ENCODE measurements at regions not wholly inside any gene's neighbourhood (a gene's known extent, or its start where the extent isn't known, plus 50 kb on each side); places are given as distances from the start of the nearest gene placed in this dataset.

- H3K4me2 ChIP-seq (ENCODE audit: insufficient read depth, low read length), result no peak overlapping the region
- WGBS (ENCODE audit: insufficient coverage, low coverage, missing lambda C conversion rate), result 6% methylated on average over 5 of the region's 7 CpGs
- ChIA-PET POLR2A (no interaction called here), CTCF (ENCODE audit: low intra/inter-chr PET ratio) (no interaction called here)
- H2AFZ ChIP-seq (ENCODE audit: low read depth, low read length), result no peak overlapping the region
- ATAC-seq, result no peak
- H3K4me3 ChIP-seq, result no peak overlapping the region
- H3K79me2 ChIP-seq (ENCODE audit: control insufficient read depth, insufficient read depth, low read length), result no peaks in the 10 kb centered on the region
- no peak overlapping the region for H3K9ac ChIP-seq (ENCODE audit: insufficient read depth in 1 of 2, low read depth in 2 of 2, low read length in 2 of 2)
- H3K9me3 ChIP-seq (replicated peaks; ENCODE audit: control insufficient read depth, insufficient read depth, low read depth, low read length), result no peaks in the 10 kb centered on the region
- H3K9me1 ChIP-seq (ENCODE audit: control insufficient read depth, insufficient read depth, low read length), result no peaks in the 10 kb centered on the region
- in situ Hi-C loops (cut with MboI), result no loop called here
- TF ChIP-seq LARP7 (IDR thresholded peaks at IDR 0.05) (no peak), ZFPM2 (CRISPR knock-in tag; IDR thresholded peaks at IDR 0.05) (no peak), SMARCB1 (IDR thresholded peaks at IDR 0.05; ENCODE audit: insufficient read length, low read depth) (no peak), SLC30A9 (CRISPR knock-in tag; IDR thresholded peaks at IDR 0.05) (no peak), PCBP1 (IDR thresholded peaks at IDR 0.05; ENCODE audit: low read depth, low read length, poor library complexity, severe bottlenecking) (no peak)
- no peaks in the 10 kb centered on the region for H3K27me3 ChIP-seq (ENCODE audit: control insufficient read depth in 2 of 2, insufficient read depth in 2 of 2, low read length in 2 of 2)
- H4K20me1 ChIP-seq (replicated peaks; ENCODE audit: control insufficient read depth, insufficient read depth, low read length), result no peaks in the 10 kb centered on the region
- no peak for DNase-seq (ENCODE audit: extremely low read depth in 1 of 4, low spot score in 3 of 4)
- FAIRE-seq, result no peak
- H3K4me1 ChIP-seq (replicated peaks in 1 of 2; ENCODE audit: control insufficient read depth in 2 of 2, insufficient read depth in 2 of 2, low read length in 2 of 2), result no peaks in the 10 kb centered on the region
- intact Hi-C loops (cut with micrococcal nuclease), result no loop called here
- H3K27ac ChIP-seq (ENCODE audit: extremely low read depth, low read depth, low read length), result no peak overlapping the region
- no TSS peak for BruUV-seq (replicated peaks)
- no peaks in the 10 kb centered on the region for H3K36me3 ChIP-seq (ENCODE audit: control insufficient read depth, insufficient read depth, low read length)
These were observed 366.6 kb upstream of the MC4R start for GRCh38 chr18:60739212-60739611.

DNA sequence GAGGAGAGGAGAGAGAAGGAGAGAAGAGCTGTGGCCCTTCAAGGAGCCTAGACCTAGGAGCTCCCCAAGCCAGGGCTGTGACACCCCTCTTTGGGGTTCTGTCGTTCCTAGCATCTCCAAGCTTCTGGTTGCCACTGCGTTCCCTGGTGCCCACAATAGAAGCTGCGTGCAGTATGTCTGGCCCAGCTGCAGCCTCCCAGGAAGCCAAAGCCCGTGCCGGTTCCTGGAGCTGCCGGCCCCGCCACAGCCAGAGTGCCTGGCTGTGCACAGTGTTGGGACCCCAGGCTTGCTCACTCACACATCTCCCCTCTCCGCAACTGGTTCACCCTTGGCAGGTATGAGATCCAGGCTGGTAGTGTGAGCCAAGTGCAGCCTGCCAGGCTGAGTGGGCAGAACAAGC is 367.7 kb upstream of the MC4R start:
- ATAC-seq (no peak), DNase-seq (ENCODE audit: extremely low read depth in 1 of 4, low spot score in 3 of 4) (no peak), FAIRE-seq (no peak)
- WGBS (ENCODE audit: insufficient coverage, low coverage, missing lambda C conversion rate), result 0% methylated on average over 7 of the region's 8 CpGs
- H3K4me1 ChIP-seq (replicated peaks in 1 of 2; ENCODE audit: control insufficient read depth in 2 of 2, insufficient read depth in 2 of 2, low read length in 2 of 2), result no peaks in the 10 kb centered on the region
- H2AFZ ChIP-seq (ENCODE audit: low read depth, low read length), result no peak overlapping the region
- H3K27me3 ChIP-seq (ENCODE audit: control insufficient read depth in 2 of 2, insufficient read depth in 2 of 2, low read length in 2 of 2), result no peaks in the 10 kb centered on the region
- no peak overlapping the region for H3K4me3 ChIP-seq
- H3K79me2 ChIP-seq (ENCODE audit: control insufficient read depth, insufficient read depth, low read length), result no peaks in the 10 kb centered on the region
- no peak overlapping the region for H3K27ac ChIP-seq (ENCODE audit: extremely low read depth, low read depth, low read length)
- no peak overlapping the region for H3K9ac ChIP-seq (ENCODE audit: insufficient read depth in 1 of 2, low read depth in 2 of 2, low read length in 2 of 2)
- BruUV-seq (replicated peaks), result no TSS peak
- H3K36me3 ChIP-seq (ENCODE audit: control insufficient read depth, insufficient read depth, low read length), result no peaks in the 10 kb centered on the region
- in situ Hi-C loops (cut with MboI), result no loop called here
- ChIA-PET CTCF (ENCODE audit: low intra/inter-chr PET ratio) (no interaction called here), POLR2A (no interaction called here)
- H3K9me1 ChIP-seq (ENCODE audit: control insufficient read depth, insufficient read depth, low read length), result no peaks in the 10 kb centered on the region
- intact Hi-C loops (cut with micrococcal nuclease), result no loop called here
- no peaks in the 10 kb centered on the region for H4K20me1 ChIP-seq (replicated peaks; ENCODE audit: control insufficient read depth, insufficient read depth, low read length)
- no peak overlapping the region for H3K4me2 ChIP-seq (ENCODE audit: insufficient read depth, low read length)
- no peaks in the 10 kb centered on the region for H3K9me3 ChIP-seq (replicated peaks; ENCODE audit: control insufficient read depth, insufficient read depth, low read depth, low read length)
- no peak for TF ChIP-seq ZMIZ1 (IDR thresholded peaks at IDR 0.05; ENCODE audit: low read depth in 2 of 2, low read length in 2 of 2)
- no peak for TF ChIP-seq PCBP1 (IDR thresholded peaks at IDR 0.05; ENCODE audit: low read depth, low read length, poor library complexity, severe bottlenecking)
- no peak for TF ChIP-seq ZNF239 (CRISPR knock-in tag; IDR thresholded peaks at IDR 0.05)
- TF ChIP-seq RFX7 (CRISPR knock-in tag; IDR thresholded peaks at IDR 0.05), result no peak
- no peak for TF ChIP-seq ZNF140 (CRISPR knock-in tag; IDR thresholded peaks at IDR 0.05)
- TF ChIP-seq MAFK (IDR thresholded peaks at IDR 0.05; ENCODE audit: low read length), result no peak
- no peak for TF ChIP-seq MEF2D (tag; conservative IDR thresholded peaks at IDR 0.05; ENCODE audit: low read depth)
- no peak for TF ChIP-seq VEZF1 (CRISPR knock-in tag; IDR thresholded peaks at IDR 0.05)
